Endothelial cell of umbilical vein (primary cell): ENCODE measurements at regions not wholly inside any gene's neighbourhood (a gene's known extent, or its start where the extent isn't known, plus 50 kb on each side); places are given as distances from the start of the nearest gene placed in this dataset.

ENCODE experiments used
- BruUV-seq: library from RNA; stranded (reverse); fragments of 400-500 nt; replicated peaks from 2 replicates; lab custom pipeline; 2021; lab: Mats Ljungman, UMichigan
- CTCF ChIA-PET: fragments of 300-600, 350-600 bp; sonication (Branson Sonifier 250); formaldehyde crosslinking; loops from one replicate; lab custom pipeline; 2021; ENCODE audit warnings: antibody characterized with exemption, inconsistent platforms; lab: Charles Lee
- POLR2A ChIA-PET: fragments of 300-600, 350-600 bp; sonication (Branson Sonifier 250); formaldehyde crosslinking; loops from one replicate; lab custom pipeline; 2021; ENCODE audit warnings: antibody characterized with exemption, inconsistent platforms; lab: Charles Lee
- DNase-seq: peaks from one replicate; pipeline ENCODE4 v3.0.0-alpha.2; 2011; ENCODE audit warnings: low read depth, low spot score
- FAIRE-seq: peaks from 2 replicates; lab custom pipeline; 2011; peaks lifted over from hg19 to GRCh38; lab: Jason Lieb, UNC
- H2AFZ ChIP-seq: 2 replicates; pipeline ENCODE4 v1.6.0; 2012; ENCODE audit warnings: low read depth, low read length, control low read depth, inconsistent platforms
- H3K27ac ChIP-seq: 2 replicates; pipeline ENCODE4 v1.5.1; 2011; ENCODE audit warnings: low read depth, mild to moderate bottlenecking, control low read depth, low read length, moderate library complexity; ENCODE audit not compliant: insufficient read depth
- H3K27me3 ChIP-seq, 2 experiments: 2 replicates each; pipeline versions ENCODE4 v1.6.0 to v1.6.1; 2011; ENCODE audit warnings: low read length in 2 of 2, mixed read lengths in 1 of 2; ENCODE audit not compliant: control insufficient read depth in 2 of 2, insufficient read depth in 2 of 2
- H3K36me3 ChIP-seq, 2 experiments: 2 replicates in 1 of 2; 3 replicates in 1 of 2; pipeline ENCODE4 v1.5.1; 2011; ENCODE audit warnings: low read length in 2 of 2, mild to moderate bottlenecking in 1 of 2, moderate library complexity in 1 of 2; ENCODE audit not compliant: control insufficient read depth in 2 of 2, insufficient read depth in 2 of 2; ENCODE audit errors: extremely low read depth in 1 of 2
- H3K4me1 ChIP-seq: 3 replicates; pipeline ENCODE4 v1.5.1; 2011; ENCODE audit warnings: mild to moderate bottlenecking, low read length; ENCODE audit not compliant: control insufficient read depth, insufficient read depth; ENCODE audit errors: extremely low read depth
- H3K4me2 ChIP-seq: 2 replicates; pipeline ENCODE4 v1.6.1; 2011; ENCODE audit warnings: low read length, control low read depth, mixed read lengths; ENCODE audit not compliant: insufficient read depth
- H3K4me3 ChIP-seq, 3 experiments: fragments of 200-600 bp in 1 of 3; sonication (generic), shearing (Covaris generic) in 1 of 3; replicated peaks in 1 of 3; 2 replicates each; pipeline ENCODE4 v1.5.1; 2011 to 2016; ENCODE audit warnings: control low read depth in 3 of 3, low read length in 3 of 3, mild to moderate bottlenecking in 2 of 3, inconsistent platforms in 1 of 3, low read depth in 1 of 3, moderate library complexity in 1 of 3; ENCODE audit not compliant: insufficient read depth in 1 of 3
- H3K79me2 ChIP-seq: 2 replicates; pipeline ENCODE4 v1.6.0; 2012; ENCODE audit warnings: low read length, inconsistent platforms; ENCODE audit not compliant: control insufficient read depth, insufficient read depth
- H3K9ac ChIP-seq: replicated peaks from 2 replicates; pipeline ENCODE3; 2011; ENCODE audit warnings: low read length, control low read depth; ENCODE audit not compliant: insufficient read depth; ENCODE audit errors: extremely low read depth
- H3K9me1 ChIP-seq: replicated peaks from 3 replicates; pipeline ENCODE4 v1.6.0; 2011; ENCODE audit warnings: mild to moderate bottlenecking, low read length; ENCODE audit not compliant: control insufficient read depth, insufficient read depth; ENCODE audit errors: extremely low read depth
- H3K9me3 ChIP-seq: replicated peaks from 2 replicates; pipeline ENCODE4 v1.5.1; 2012; ENCODE audit warnings: low read length, inconsistent platforms; ENCODE audit not compliant: control insufficient read depth, insufficient read depth
- H4K20me1 ChIP-seq: replicated peaks from 2 replicates; pipeline ENCODE3; 2011; ENCODE audit warnings: mild to moderate bottlenecking, low read length; ENCODE audit not compliant: control insufficient read depth, insufficient read depth; ENCODE audit errors: extremely low read depth
- EZH2 ChIP-seq: IDR thresholded peaks from 2 replicates; pipeline ENCODE4 v1.6.1; 2012; ENCODE audit warnings: borderline replicate concordance, low read depth, mild to moderate bottlenecking, moderate library complexity, low read length, inconsistent platforms; ENCODE audit not compliant: severe bottlenecking
- FOS ChIP-seq: IDR thresholded peaks from 2 replicates; pipeline ENCODE4 v1.6.1; 2011; ENCODE audit warnings: mild to moderate bottlenecking, low read length, moderate library complexity, borderline replicate concordance; ENCODE audit not compliant: insufficient read depth
- GATA2 ChIP-seq: IDR thresholded peaks from 2 replicates; pipeline ENCODE4 v1.7.0; 2011; ENCODE audit warnings: low read depth, mild to moderate bottlenecking, moderate library complexity, mixed read lengths, low read length; ENCODE audit not compliant: insufficient read length, insufficient read depth
- JUN ChIP-seq: IDR thresholded peaks from 2 replicates; pipeline ENCODE4 v1.6.1; 2011; ENCODE audit warnings: borderline replicate concordance, low read depth; ENCODE audit not compliant: insufficient read length, insufficient read depth
- MYC ChIP-seq: IDR thresholded peaks from one replicate; pipeline ENCODE4 v1.6.1; 2011; ENCODE audit warnings: mild to moderate bottlenecking, low read depth, low read length
- POLR2A ChIP-seq: IDR thresholded peaks from 2 replicates; pipeline ENCODE4 v1.6.1; 2012; ENCODE audit warnings: low read depth, mild to moderate bottlenecking, control low read depth, low read length
- POLR2AphosphoS5 ChIP-seq: IDR thresholded peaks from 2 replicates; pipeline ENCODE4 v1.6.1; 2012; ENCODE audit warnings: low read depth, mild to moderate bottlenecking, control low read depth, low read length, moderate library complexity; ENCODE audit not compliant: insufficient read depth
- dilution Hi-C: fragments of 300-500 bp; cut with MboI; formaldehyde crosslinking; loops from one replicate; pipeline ENCODE4 v1.15.0; 2019; ENCODE audit warnings: low sequenced_read_pairs; ENCODE audit not compliant: extremely low pct_ligation_motif_present
- intact Hi-C: fragments of 100-400 bp; cut with micrococcal nuclease; formaldehyde crosslinking; loops from one replicate; pipeline ENCODE4 v1.10.0; 2022
- TF ChIP-seq, protein P1 (sequence below), 2 donors: IDR thresholded peaks; 1 replicate in 1 of 2; 2 replicates in 1 of 2; pipeline ENCODE4 v1.5.1; 2011; ENCODE audit warnings: low read length in 2 of 2, mild to moderate bottlenecking in 2 of 2, moderate library complexity in 2 of 2, control low read depth in 1 of 2, inconsistent platforms in 1 of 2, low read depth in 1 of 2; ENCODE audit not compliant: insufficient read depth in 1 of 2; ENCODE audit errors: extremely low read depth in 1 of 2
- TF ChIP-seq, protein P2 (sequence below): IDR thresholded peaks from 2 replicates; pipeline ENCODE4 v1.6.1; 2011; ENCODE audit not compliant: insufficient read depth, insufficient read length

- Histone ChIP-seq H3K27ac (no peak overlapping the region), H3K27me3 (no peaks in the 10 kb centered on the region), H3K4me2 (no peak overlapping the region), H3K9me1 (no peaks in the 10 kb centered on the region), H3K4me3 (no peak overlapping the region), H2AFZ (no peak overlapping the region), H3K9ac (no peak overlapping the region), H3K9me3 (no peaks in the 10 kb centered on the region), H3K4me1 (no peaks in the 10 kb centered on the region), H4K20me1 (no peaks in the 10 kb centered on the region), H3K79me2 (no peaks in the 10 kb centered on the region), H3K36me3 (no peaks in the 10 kb centered on the region)
- FAIRE-seq (no peak), DNase-seq (no peak)
- dilution Hi-C loops (no loop called here), intact Hi-C loops (no loop called here)
- CTCF ChIA-PET = interaction anchor here (1.5 kb wide), 1 partner anchor 14 kb away, joined by 4 read pairs; no protein-coding TSS in a partner anchor
- POLR2A ChIA-PET = no interaction called here
- BruUV-seq = no TSS peak
- TF ChIP-seq, protein P1, sequence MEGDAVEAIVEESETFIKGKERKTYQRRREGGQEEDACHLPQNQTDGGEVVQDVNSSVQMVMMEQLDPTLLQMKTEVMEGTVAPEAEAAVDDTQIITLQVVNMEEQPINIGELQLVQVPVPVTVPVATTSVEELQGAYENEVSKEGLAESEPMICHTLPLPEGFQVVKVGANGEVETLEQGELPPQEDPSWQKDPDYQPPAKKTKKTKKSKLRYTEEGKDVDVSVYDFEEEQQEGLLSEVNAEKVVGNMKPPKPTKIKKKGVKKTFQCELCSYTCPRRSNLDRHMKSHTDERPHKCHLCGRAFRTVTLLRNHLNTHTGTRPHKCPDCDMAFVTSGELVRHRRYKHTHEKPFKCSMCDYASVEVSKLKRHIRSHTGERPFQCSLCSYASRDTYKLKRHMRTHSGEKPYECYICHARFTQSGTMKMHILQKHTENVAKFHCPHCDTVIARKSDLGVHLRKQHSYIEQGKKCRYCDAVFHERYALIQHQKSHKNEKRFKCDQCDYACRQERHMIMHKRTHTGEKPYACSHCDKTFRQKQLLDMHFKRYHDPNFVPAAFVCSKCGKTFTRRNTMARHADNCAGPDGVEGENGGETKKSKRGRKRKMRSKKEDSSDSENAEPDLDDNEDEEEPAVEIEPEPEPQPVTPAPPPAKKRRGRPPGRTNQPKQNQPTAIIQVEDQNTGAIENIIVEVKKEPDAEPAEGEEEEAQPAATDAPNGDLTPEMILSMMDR (IDR thresholded peaks at IDR 0.05; ENCODE audit: extremely low read depth in 1 of 2, insufficient read depth in 1 of 2, low read depth in 1 of 2, low read length in 2 of 2) = no peak
- no peak for TF ChIP-seq GATA2
- no peak for TF ChIP-seq POLR2AphosphoS5
- TF ChIP-seq POLR2A = no peak
- TF ChIP-seq FOS = no peak
- TF ChIP-seq EZH2 = no peak
- TF ChIP-seq JUN = no peak
- TF ChIP-seq, protein P2, sequence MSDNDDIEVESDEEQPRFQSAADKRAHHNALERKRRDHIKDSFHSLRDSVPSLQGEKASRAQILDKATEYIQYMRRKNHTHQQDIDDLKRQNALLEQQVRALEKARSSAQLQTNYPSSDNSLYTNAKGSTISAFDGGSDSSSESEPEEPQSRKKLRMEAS = no peak
- TF ChIP-seq MYC = no peak
Observed at GRCh38 chr13:33459702-33460101, 174.1 kb upstream of the STARD13 start.
